K562 (cell line): ENCODE measurements at regions not wholly inside any gene's neighbourhood (a gene's known extent, or its start where the extent isn't known, plus 50 kb on each side); places are given as distances from the start of the nearest gene placed in this dataset.

ENCODE experiments used
- CXXC5 ChIP-seq: fragments of 250-450 bp; sonication (Bioruptor Pico); IDR thresholded peaks from 2 replicates; pipeline ENCODE4 v1.8.0; 2022; ENCODE audit warnings: inconsistent platforms, mild to moderate bottlenecking, moderate library complexity
- MAFG ChIP-seq: fragments of 450-650 bp; conservative IDR thresholded peaks from 2 replicates; pipeline ENCODE4 v1.6.1; 2016; ENCODE audit warnings: missing genetic modification characterization, missing compliant biosample characterization
- PBX2 ChIP-seq, 2 experiments: IDR thresholded peaks in 1 of 2; conservative IDR thresholded peaks in 1 of 2; 2 replicates each; pipeline ENCODE4 v1.6.1; 2016; ENCODE audit warnings: low read depth in 2 of 2, mild to moderate bottlenecking in 1 of 2, missing compliant biosample characterization in 1 of 2, missing genetic modification characterization in 1 of 2, moderate library complexity in 1 of 2
- PCBP1 ChIP-seq: fragments of 200-400 bp; formaldehyde crosslinking; IDR thresholded peaks from 2 replicates; pipeline ENCODE4 v1.6.1; 2018; ENCODE audit warnings: mild to moderate bottlenecking, low read depth, low read length; ENCODE audit not compliant: poor library complexity, severe bottlenecking
- RERE ChIP-seq: sonication (generic); formaldehyde crosslinking; IDR thresholded peaks from 2 replicates; pipeline ENCODE4 v1.8.0; 2023; ENCODE audit warnings: missing genetic modification reagents, mild to moderate bottlenecking, borderline replicate concordance
- ZBED1 ChIP-seq: IDR thresholded peaks from 2 replicates; pipeline ENCODE4 v1.6.1; 2014
- ZBTB40 ChIP-seq, 2 experiments: fragments of 450-650 bp in 1 of 2; sonication (generic) in 1 of 2; formaldehyde crosslinking in 1 of 2; IDR thresholded peaks; 2 replicates each; pipeline versions ENCODE4 v1.7.1 to v1.9.0; 2016 to 2022; ENCODE audit warnings: inconsistent platforms in 1 of 2, mild to moderate bottlenecking in 1 of 2, missing genetic modification reagents in 1 of 2

- TF ChIP-seq PBX2 (CRISPR knock-in tag; IDR thresholded peaks at IDR 0.05; ENCODE audit: low read depth), result no peak
- TF ChIP-seq PBX2 (tag; conservative IDR thresholded peaks at IDR 0.05; ENCODE audit: low read depth), result 0 out of 2 replicates have a peak, but pooled peaks have one; percentile 7
- TF ChIP-seq CXXC5 (CRISPR knock-in tag), result peak; percentile 53
- TF ChIP-seq PCBP1, result no peak
- TF ChIP-seq ZBTB40 (IDR thresholded peaks at IDR 0.05), result peak; percentile 87
- TF ChIP-seq ZBTB40 (CRISPR knock-in tag; IDR thresholded peaks at IDR 0.05), result no peak
- TF ChIP-seq MAFG, result no peak
- no peak for TF ChIP-seq RERE (CRISPR knock-in tag)
- TF ChIP-seq ZBED1, result no peak
These were observed 70.7 kb upstream of the PRSS16 start (continued) for GRCh38 chr6:27176523-27177484.
